SK-N-MC (cell line): ENCODE measurements at regions not wholly inside any gene's neighbourhood (a gene's known extent, or its start where the extent isn't known, plus 50 kb on each side); places are given as distances from the start of the nearest gene placed in this dataset.

Source experiments
- EZH2 ChIP-seq: fragments of 200-600 bp; sonication (generic); IDR thresholded peaks from one replicate; pipeline ENCODE4 v1.6.1; 2017; ENCODE audit warnings: antibody characterized with exemption
- FOXP2 ChIP-seq: optimal IDR thresholded peaks from 2 replicates; pipeline ENCODE3; 2011; ENCODE audit warnings: mild to moderate bottlenecking, moderate library complexity; ENCODE audit not compliant: insufficient read depth; ENCODE audit errors: extremely low read length, control extremely low read depth
- POLR2AphosphoS5 ChIP-seq: IDR thresholded peaks from 2 replicates; pipeline ENCODE4 v1.6.1; 2012; ENCODE audit warnings: mild to moderate bottlenecking, low read depth, low read length, borderline replicate concordance

DNA sequence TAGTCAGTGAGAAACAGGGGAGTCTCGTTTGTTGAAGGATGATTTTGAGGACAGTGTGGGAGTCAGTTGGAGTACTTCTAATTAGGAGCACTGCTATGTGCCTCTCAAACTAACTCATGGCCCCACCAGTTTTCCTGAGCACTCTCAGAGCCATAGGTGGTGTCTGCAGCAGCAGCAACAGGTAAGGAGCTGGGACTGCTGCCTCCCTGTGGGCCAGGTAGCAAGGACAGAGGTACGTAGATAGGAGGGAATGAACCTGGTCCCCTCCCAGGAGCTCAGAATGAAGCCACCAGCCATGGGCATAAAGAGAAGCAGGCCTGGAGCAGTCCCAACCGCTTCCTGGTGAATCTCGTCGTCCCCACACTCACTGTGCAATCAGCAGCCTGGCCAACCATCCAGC lies 183.4 kb downstream of the BUD13 start:
- TF ChIP-seq POLR2AphosphoS5 (no peak), EZH2 (no peak), FOXP2 (no peak)
